Karpas-422 (cell line): ENCODE measurements at regions not wholly inside any gene's neighbourhood (a gene's known extent, or its start where the extent isn't known, plus 50 kb on each side); places are given as distances from the start of the nearest gene placed in this dataset.

ENCODE experiments used
- DNase-seq: peaks from one replicate; pipeline ENCODE4 v3.0.0-alpha.2; 2015
- H2AFZ ChIP-seq: fragments of 200-600 bp; sonication (generic); 2 replicates; pipeline ENCODE4 v1.6.1; 2014; ENCODE audit warnings: antibody characterized with exemption, low read length, mixed read lengths
- H3K27ac ChIP-seq: fragments of 200-600 bp; sonication (generic); 2 replicates; pipeline ENCODE4 v1.5.1; 2014; ENCODE audit warnings: mild to moderate bottlenecking, low read length, moderate library complexity
- H3K27me3 ChIP-seq: fragments of 200-600 bp; sonication (generic); 2 replicates; pipeline ENCODE4 v1.6.1; 2014; ENCODE audit warnings: low read length, mixed read lengths
- H3K36me3 ChIP-seq: fragments of 200-600 bp; sonication (generic); 2 replicates; pipeline ENCODE4 v1.6.1; 2014; ENCODE audit warnings: low read length, mixed read lengths; ENCODE audit not compliant: insufficient read depth
- H3K4me1 ChIP-seq: fragments of 200-600 bp; sonication (generic); 2 replicates; pipeline ENCODE4 v1.6.1; 2014; ENCODE audit warnings: mild to moderate bottlenecking, low read length, mixed read lengths
- H3K4me2 ChIP-seq: fragments of 200-600 bp; sonication (generic); 2 replicates; pipeline ENCODE4 v1.6.1; 2014; ENCODE audit warnings: low read length, low read depth, mild to moderate bottlenecking; ENCODE audit not compliant: poor library complexity, severe bottlenecking
- H3K4me3 ChIP-seq: fragments of 200-600 bp; sonication (generic); 2 replicates; pipeline ENCODE4 v1.5.1; 2014; ENCODE audit warnings: mild to moderate bottlenecking, antibody characterized with exemption, low read length, mixed read lengths
- H3K79me2 ChIP-seq: fragments of 200-600 bp; sonication (generic); 2 replicates; pipeline ENCODE4 v1.6.1; 2014; ENCODE audit warnings: mild to moderate bottlenecking, low read length, mixed read lengths
- H3K9ac ChIP-seq: fragments of 200-600 bp; sonication (generic); 2 replicates; pipeline ENCODE4 v1.6.0; 2014; ENCODE audit warnings: low read length
- H3K9me2 ChIP-seq: fragments of 200-600 bp; sonication (generic), shearing (Covaris generic); replicated peaks from 2 replicates; pipeline ENCODE4 v1.6.0; 2014; ENCODE audit warnings: mild to moderate bottlenecking, low read length, moderate library complexity; ENCODE audit not compliant: insufficient read depth
- H3K9me3 ChIP-seq: fragments of 300-700, 200-600 bp; sonication (generic); 2 replicates; pipeline ENCODE4 v1.6.1; 2014; ENCODE audit warnings: low read length, mixed read lengths
- H4K20me1 ChIP-seq: fragments of 200-600 bp; sonication (generic); 2 replicates; pipeline ENCODE4 v1.6.1; 2014; ENCODE audit warnings: mild to moderate bottlenecking, antibody characterized with exemption, low read length, low read depth; ENCODE audit not compliant: insufficient read depth

- Histone ChIP-seq H3K4me1 (no peaks in the 10 kb centered on the region), H3K9me3 (peaks cover 57% of the 10 kb centered on the region), H2AFZ (no peak overlapping the region), H3K79me2 (no peaks in the 10 kb centered on the region), H3K4me3 (no peak overlapping the region), H3K9ac (no peak overlapping the region), H3K36me3 (no peaks in the 10 kb centered on the region), H4K20me1 (no peaks in the 10 kb centered on the region), H3K27me3 (no peaks in the 10 kb centered on the region), H3K4me2 (no peak overlapping the region), H3K27ac (no peak overlapping the region), H3K9me2 (no peaks in the 10 kb centered on the region)
- DNase-seq = no peak
Measured at GRCh38 chr14:48341069-48341468, 665.7 kb upstream of the MDGA2 start.

GRCh38 chr14:48333221-48333920 lies 658.0 kb upstream of the MDGA2 start:
- H3K36me3 ChIP-seq = no peaks in the 10 kb centered on the region
- H3K4me2 ChIP-seq = no peak overlapping the region
- DNase-seq = no peak
- H3K4me3 ChIP-seq = no peak overlapping the region
- no peaks in the 10 kb centered on the region for H3K4me1 ChIP-seq
- no peaks in the 10 kb centered on the region for H3K79me2 ChIP-seq
- no peaks in the 10 kb centered on the region for H3K9me2 ChIP-seq
- H4K20me1 ChIP-seq = no peaks in the 10 kb centered on the region
- no peaks in the 10 kb centered on the region for H3K27me3 ChIP-seq
- no peak overlapping the region for H2AFZ ChIP-seq
- peaks cover 48% of the 10 kb centered on the region for H3K9me3 ChIP-seq
- no peak overlapping the region for H3K27ac ChIP-seq
- H3K9ac ChIP-seq = no peak overlapping the region

GRCh38 chr14:48331421-48331820 lies 656.0 kb upstream of the MDGA2 start:
- Histone ChIP-seq H3K27ac (no peak overlapping the region), H2AFZ (no peak overlapping the region), H3K27me3 (no peaks in the 10 kb centered on the region), H3K9me2 (no peaks in the 10 kb centered on the region), H3K36me3 (no peaks in the 10 kb centered on the region), H3K4me1 (no peaks in the 10 kb centered on the region), H4K20me1 (no peaks in the 10 kb centered on the region), H3K9me3 (peaks cover 51% of the 10 kb centered on the region), H3K4me2 (no peak overlapping the region), H3K4me3 (no peak overlapping the region), H3K79me2 (no peaks in the 10 kb centered on the region), H3K9ac (no peak overlapping the region)
- no peak for DNase-seq

- H3K4me3 ChIP-seq = no peak overlapping the region
Measured at GRCh38 chr14:48325486-48325885, 650.1 kb upstream of the MDGA2 start.

GRCh38 chr14:48323665-48324064 lies 648.3 kb upstream of the MDGA2 start:
- no peaks in the 10 kb centered on the region for H3K9me2 ChIP-seq
- H3K9me3 ChIP-seq = peaks cover 28% of the 10 kb centered on the region
- H3K4me2 ChIP-seq = no peak overlapping the region
- no peaks in the 10 kb centered on the region for H3K27me3 ChIP-seq
- no peak overlapping the region for H3K27ac ChIP-seq
- no peak overlapping the region for H3K9ac ChIP-seq
- no peak overlapping the region for H2AFZ ChIP-seq
- no peaks in the 10 kb centered on the region for H3K4me1 ChIP-seq
- no peak overlapping the region for H3K4me3 ChIP-seq
- no peaks in the 10 kb centered on the region for H3K79me2 ChIP-seq
- DNase-seq = no peak
- no peaks in the 10 kb centered on the region; the same call in 1 of the 2 replicates for H3K36me3 ChIP-seq
- H4K20me1 ChIP-seq = no peaks in the 10 kb centered on the region

More at GRCh38 chr14:48325486-48325885, 650.1 kb upstream of the MDGA2 start:
- Histone ChIP-seq H3K79me2 (no peaks in the 10 kb centered on the region), H3K9me3 (peaks cover 32% of the 10 kb centered on the region), H3K4me2 (no peak overlapping the region), H3K36me3 (no peaks in the 10 kb centered on the region; the same call in 1 of the 2 replicates), H2AFZ (no peak overlapping the region), H3K9ac (no peak overlapping the region), H3K27me3 (no peaks in the 10 kb centered on the region), H3K27ac (no peak overlapping the region), H4K20me1 (no peaks in the 10 kb centered on the region), H3K9me2 (no peaks in the 10 kb centered on the region), H3K4me1 (no peaks in the 10 kb centered on the region)
- no peak for DNase-seq

- Histone ChIP-seq H3K4me2 (no peak overlapping the region), H2AFZ (no peak overlapping the region), H3K27ac (no peak overlapping the region), H3K9ac (no peak overlapping the region), H3K4me3 (no peak overlapping the region), H3K79me2 (no peaks in the 10 kb centered on the region), H3K4me1 (no peaks in the 10 kb centered on the region), H4K20me1 (no peaks in the 10 kb centered on the region), H3K9me2 (no peaks in the 10 kb centered on the region), H3K27me3 (no peaks in the 10 kb centered on the region), H3K9me3 (peaks cover 33% of the 10 kb centered on the region), H3K36me3 (no peaks in the 10 kb centered on the region; the same call in 1 of the 2 replicates)
- DNase-seq = no peak
Measured at GRCh38 chr14:48319823-48320222, 644.4 kb upstream of the MDGA2 start.

- no peak overlapping the region for H3K27ac ChIP-seq
Measured at GRCh38 chr14:48304729-48305128, 629.3 kb upstream of the MDGA2 start.

GRCh38 chr14:48289701-48290100 lies 614.3 kb upstream of the MDGA2 start:
- H3K79me2 ChIP-seq = no peaks in the 10 kb centered on the region
- H3K9me2 ChIP-seq = no peaks in the 10 kb centered on the region
- H4K20me1 ChIP-seq = no peaks in the 10 kb centered on the region
- no peaks in the 10 kb centered on the region for H3K27me3 ChIP-seq
- no peaks in the 10 kb centered on the region for H3K4me1 ChIP-seq
- no peak overlapping the region for H2AFZ ChIP-seq
- H3K36me3 ChIP-seq = no peaks in the 10 kb centered on the region
- no peak for DNase-seq
- no peak overlapping the region for H3K27ac ChIP-seq
- no peak overlapping the region for H3K9ac ChIP-seq
- no peak overlapping the region for H3K4me2 ChIP-seq
- H3K4me3 ChIP-seq = no peak overlapping the region
- peaks cover 38% of the 10 kb centered on the region for H3K9me3 ChIP-seq

More at GRCh38 chr14:48304729-48305128, 629.3 kb upstream of the MDGA2 start:
- Histone ChIP-seq H3K27me3 (no peaks in the 10 kb centered on the region), H4K20me1 (no peaks in the 10 kb centered on the region), H3K4me3 (no peak overlapping the region), H3K9ac (no peak overlapping the region), H3K79me2 (no peaks in the 10 kb centered on the region), H3K9me2 (no peaks in the 10 kb centered on the region), H3K4me2 (no peak overlapping the region), H3K9me3 (peaks cover 69% of the 10 kb centered on the region), H3K4me1 (no peaks in the 10 kb centered on the region), H3K36me3 (no peaks in the 10 kb centered on the region), H2AFZ (no peak overlapping the region)
- no peak for DNase-seq
